PC-9 (cell line): ENCODE measurements at regions not wholly inside any gene's neighbourhood (a gene's known extent, or its start where the extent isn't known, plus 50 kb on each side); places are given as distances from the start of the nearest gene placed in this dataset.

Experiments used
- CTCF ChIP-seq: fragments of 200-600 bp; sonication (generic); conservative IDR thresholded peaks from 2 replicates; pipeline ENCODE4 v1.6.1; 2017; ENCODE audit warnings: mixed run types, antibody characterized with exemption, mild to moderate bottlenecking, moderate library complexity
- EZH2 ChIP-seq: fragments of 200-600 bp; sonication (generic); IDR thresholded peaks from 2 replicates; pipeline ENCODE4 v1.8.0; 2017; ENCODE audit warnings: antibody characterized with exemption, low read depth

- TF ChIP-seq CTCF (no peak), EZH2 (no peak)
Measured at GRCh38 chr3:82259994-82260393, 498.5 kb upstream of the GBE1 start.
